T-helper 1 cell treated with Interleukin-12 subunit alpha and Interleukin-12 subunit beta and Interleukin-4 antibody, amounts not matched to agents 30 μg/mL and 1 μg/mL, for 36 hours (primary cell): ENCODE measurements at regions not wholly inside any gene's neighbourhood (a gene's known extent, or its start where the extent isn't known, plus 50 kb on each side); places are given as distances from the start of the nearest gene placed in this dataset.

ENCODE experiments used
- H3K27ac Mint-ChIP-seq: one replicate; pipeline ENCODE4 v1.8.0; 2021; ENCODE audit warnings: mild to moderate bottlenecking, mixed read lengths
- H3K27me3 Mint-ChIP-seq: one replicate; pipeline ENCODE4 v1.8.0; 2021; ENCODE audit warnings: low read depth, mixed read lengths
- H3K36me3 Mint-ChIP-seq: one replicate; pipeline ENCODE4 v1.8.0; 2021; ENCODE audit warnings: low read depth, mixed read lengths
- H3K4me1 Mint-ChIP-seq: one replicate; pipeline ENCODE4 v1.8.0; 2021; ENCODE audit warnings: low read depth, mixed read lengths
- H3K4me3 Mint-ChIP-seq: one replicate; pipeline ENCODE4 v1.8.0; 2021; ENCODE audit warnings: mild to moderate bottlenecking, moderate library complexity, mixed read lengths
- H3K9me3 Mint-ChIP-seq: one replicate; pipeline ENCODE4 v1.8.0; 2021; ENCODE audit warnings: mixed read lengths

DNA sequence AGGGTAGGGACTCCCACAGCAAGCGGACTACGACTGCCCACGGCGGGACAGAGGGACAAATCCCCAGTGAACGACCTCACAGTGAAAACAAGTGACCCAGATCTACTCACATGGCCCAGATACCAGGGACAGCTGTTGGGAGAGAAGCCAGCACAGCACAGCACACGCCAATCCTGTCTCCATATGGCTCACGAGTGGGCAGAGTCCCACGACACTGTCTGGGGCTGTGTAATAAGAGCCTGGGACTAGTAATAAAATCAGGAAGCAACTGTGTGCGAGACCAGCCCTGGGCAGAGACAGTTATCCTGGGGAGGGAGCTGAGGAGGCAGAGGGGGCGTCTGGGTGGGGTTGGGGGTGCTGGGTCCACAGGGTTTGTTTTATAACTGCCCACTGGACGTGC is 385.0 kb downstream of the CTTN start:
- no peaks in the 10 kb centered on the region for H3K4me1 Mint-ChIP-seq
- H3K36me3 Mint-ChIP-seq: no peaks in the 10 kb centered on the region
- H3K27ac Mint-ChIP-seq: no peak overlapping the region
- no peaks in the 10 kb centered on the region for H3K27me3 Mint-ChIP-seq
- H3K4me3 Mint-ChIP-seq: no peak overlapping the region
- H3K9me3 Mint-ChIP-seq: no peaks in the 10 kb centered on the region

DNA sequence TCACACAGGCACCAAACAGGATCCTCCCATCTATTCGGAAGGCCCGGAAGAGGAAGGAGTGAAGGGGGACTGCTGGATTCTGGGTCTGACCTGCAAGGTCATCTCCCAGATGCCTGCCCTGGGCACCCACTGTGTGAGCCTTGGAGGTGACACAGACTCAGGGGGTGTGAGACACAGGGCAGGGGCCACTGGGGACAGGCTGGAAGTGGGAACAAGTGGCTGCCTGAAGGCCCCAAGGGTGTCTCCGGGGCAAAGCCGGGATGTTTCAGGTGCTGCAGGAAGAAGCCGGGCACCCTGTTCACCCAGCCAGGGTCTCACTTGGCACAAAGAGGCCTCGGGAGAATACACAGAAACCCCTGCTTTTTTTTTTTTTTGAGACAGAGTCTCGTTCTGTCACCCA is 385.5 kb downstream of the CTTN start:
- Mint-ChIP-seq H3K4me3 (no peak overlapping the region), H3K27ac (no peak overlapping the region), H3K27me3 (no peaks in the 10 kb centered on the region), H3K4me1 (no peaks in the 10 kb centered on the region), H3K9me3 (no peaks in the 10 kb centered on the region), H3K36me3 (no peaks in the 10 kb centered on the region)

- H3K27ac Mint-ChIP-seq: no peak overlapping the region
- no peaks in the 10 kb centered on the region for H3K4me1 Mint-ChIP-seq
- no peaks in the 10 kb centered on the region for H3K27me3 Mint-ChIP-seq
- no peaks in the 10 kb centered on the region for H3K36me3 Mint-ChIP-seq
- no peak overlapping the region for H3K4me3 Mint-ChIP-seq
- no peaks in the 10 kb centered on the region for H3K9me3 Mint-ChIP-seq
Observed at GRCh38 chr11:70785372-70785771, 387.0 kb downstream of the CTTN start.

GRCh38 chr11:70786021-70786665 is 387.8 kb downstream of the CTTN start:
- no peaks in the 10 kb centered on the region for H3K36me3 Mint-ChIP-seq
- H3K9me3 Mint-ChIP-seq: peaks cover 4% of the 10 kb centered on the region
- H3K27ac Mint-ChIP-seq: no peak overlapping the region

GRCh38 chr11:70788248-70789022 is 390.1 kb downstream of the CTTN start:
- H3K4me3 Mint-ChIP-seq: no peak overlapping the region
- H3K36me3 Mint-ChIP-seq: no peaks in the 10 kb centered on the region
- H3K27me3 Mint-ChIP-seq: no peaks in the 10 kb centered on the region
- no peak overlapping the region for H3K27ac Mint-ChIP-seq
- H3K4me1 Mint-ChIP-seq: no peaks in the 10 kb centered on the region
- H3K9me3 Mint-ChIP-seq: peaks cover 24% of the 10 kb centered on the region

More at GRCh38 chr11:70786021-70786665, 387.8 kb downstream of the CTTN start:
- Mint-ChIP-seq H3K4me3 (no peak overlapping the region), H3K4me1 (no peaks in the 10 kb centered on the region), H3K27me3 (no peaks in the 10 kb centered on the region)

GRCh38 chr11:70790671-70791300 is 392.5 kb downstream of the CTTN start:
- H3K27ac Mint-ChIP-seq: no peak overlapping the region
- H3K4me3 Mint-ChIP-seq: no peak overlapping the region
- no peaks in the 10 kb centered on the region for H3K27me3 Mint-ChIP-seq
- no peaks in the 10 kb centered on the region for H3K4me1 Mint-ChIP-seq
- peaks cover 29% of the 10 kb centered on the region for H3K9me3 Mint-ChIP-seq
- no peaks in the 10 kb centered on the region for H3K36me3 Mint-ChIP-seq

- Mint-ChIP-seq H3K9me3 (peaks cover 27% of the 10 kb centered on the region), H3K36me3 (no peaks in the 10 kb centered on the region), H3K27ac (no peak overlapping the region), H3K4me3 (no peak overlapping the region), H3K27me3 (no peaks in the 10 kb centered on the region), H3K4me1 (no peaks in the 10 kb centered on the region)
Observed at GRCh38 chr11:70796648-70797227, 398.4 kb downstream of the CTTN start.

DNA sequence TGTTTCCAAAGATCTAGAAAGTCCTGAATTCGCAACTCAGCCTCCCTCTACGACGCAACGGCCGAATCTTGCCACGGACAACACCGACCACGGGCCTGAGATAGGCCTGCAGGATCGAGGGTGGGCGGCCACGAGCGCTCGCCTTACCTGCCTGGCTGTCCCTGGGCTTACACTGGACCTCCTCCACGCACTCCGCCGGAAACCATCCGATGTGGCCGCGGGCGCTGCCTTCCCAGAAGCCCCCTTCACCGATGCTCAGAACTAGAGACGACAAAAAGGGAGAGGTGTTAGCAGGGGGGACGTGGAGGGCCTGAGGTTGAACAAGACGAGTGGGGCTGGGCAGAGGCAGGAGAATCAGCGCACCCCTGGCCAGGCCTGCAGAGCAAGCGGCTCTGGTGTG is 400.0 kb downstream of the CTTN start:
- Mint-ChIP-seq H3K27ac (no peak overlapping the region), H3K4me3 (no peak overlapping the region), H3K4me1 (no peaks in the 10 kb centered on the region), H3K36me3 (no peaks in the 10 kb centered on the region), H3K27me3 (no peaks in the 10 kb centered on the region), H3K9me3 (peaks cover 20% of the 10 kb centered on the region)

DNA sequence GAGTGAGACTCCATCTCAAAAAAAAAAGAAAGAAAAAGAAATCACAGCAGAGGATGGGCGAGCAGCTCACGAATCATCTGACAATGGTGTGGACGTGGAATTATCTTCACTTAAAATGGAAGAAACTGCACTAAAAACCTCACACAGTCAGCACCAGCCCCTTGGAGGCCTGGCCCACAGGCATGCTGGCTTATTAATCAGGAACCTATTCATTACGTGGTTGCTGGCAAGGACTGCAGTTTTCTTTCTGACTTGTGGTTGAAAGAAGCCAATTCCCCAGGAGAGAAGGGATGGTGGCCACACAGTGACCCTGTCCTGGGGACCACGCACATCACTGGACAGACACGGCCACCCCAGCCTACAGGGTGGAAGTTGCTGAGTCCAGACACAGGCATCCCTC is 401.1 kb downstream of the CTTN start:
- Mint-ChIP-seq H3K9me3 (peaks cover 15% of the 10 kb centered on the region), H3K36me3 (no peaks in the 10 kb centered on the region), H3K27me3 (no peaks in the 10 kb centered on the region), H3K27ac (no peak overlapping the region), H3K4me1 (no peaks in the 10 kb centered on the region), H3K4me3 (no peak overlapping the region)

GRCh38 chr11:70802185-70802584 is 403.9 kb downstream of the CTTN start:
- H3K4me3 Mint-ChIP-seq: no peak overlapping the region
- H3K27ac Mint-ChIP-seq: no peak overlapping the region
- H3K36me3 Mint-ChIP-seq: no peaks in the 10 kb centered on the region
- H3K4me1 Mint-ChIP-seq: no peaks in the 10 kb centered on the region
- peaks cover 4% of the 10 kb centered on the region for H3K9me3 Mint-ChIP-seq
- no peaks in the 10 kb centered on the region for H3K27me3 Mint-ChIP-seq

DNA sequence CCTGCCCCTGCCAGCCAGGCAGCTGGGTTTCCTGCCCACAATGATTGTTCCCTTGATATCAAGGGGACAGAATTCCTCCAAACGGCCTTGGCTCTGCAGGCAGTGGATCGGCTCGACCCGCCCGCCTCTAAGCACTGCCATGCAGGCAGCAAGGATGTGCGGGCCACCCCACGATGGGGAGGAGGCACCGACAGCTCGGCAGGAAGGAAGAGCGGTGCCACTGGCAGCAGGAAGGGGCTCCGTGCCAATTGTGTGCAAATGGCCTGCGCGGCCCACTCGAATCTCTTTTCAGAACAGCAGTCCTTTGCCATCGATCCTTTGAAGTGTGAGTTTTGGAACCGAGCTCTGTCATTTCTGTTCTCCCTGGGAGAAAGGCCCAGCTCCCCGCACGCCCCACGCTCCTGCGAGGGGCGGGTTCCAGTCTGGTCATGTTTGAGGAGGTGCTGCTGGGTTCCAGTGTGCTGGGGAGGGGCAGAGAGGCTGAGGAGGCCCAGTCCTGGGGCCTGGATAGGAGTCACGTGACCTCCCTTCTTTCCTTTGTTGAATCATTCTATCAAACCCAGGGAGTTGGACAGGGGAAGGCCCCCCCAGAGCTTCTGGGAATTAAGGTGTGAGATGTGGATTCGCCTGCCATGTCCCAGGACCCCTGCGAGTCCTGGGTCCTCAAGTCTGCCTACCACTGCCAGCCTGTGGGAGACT is 406.0 kb downstream of the CTTN start:
- H3K27me3 Mint-ChIP-seq: no peaks in the 10 kb centered on the region
- H3K9me3 Mint-ChIP-seq: peaks cover 4% of the 10 kb centered on the region
- H3K36me3 Mint-ChIP-seq: no peaks in the 10 kb centered on the region
- no peaks in the 10 kb centered on the region for H3K4me1 Mint-ChIP-seq
- H3K4me3 Mint-ChIP-seq: no peak overlapping the region
- H3K27ac Mint-ChIP-seq: no peak overlapping the region

DNA sequence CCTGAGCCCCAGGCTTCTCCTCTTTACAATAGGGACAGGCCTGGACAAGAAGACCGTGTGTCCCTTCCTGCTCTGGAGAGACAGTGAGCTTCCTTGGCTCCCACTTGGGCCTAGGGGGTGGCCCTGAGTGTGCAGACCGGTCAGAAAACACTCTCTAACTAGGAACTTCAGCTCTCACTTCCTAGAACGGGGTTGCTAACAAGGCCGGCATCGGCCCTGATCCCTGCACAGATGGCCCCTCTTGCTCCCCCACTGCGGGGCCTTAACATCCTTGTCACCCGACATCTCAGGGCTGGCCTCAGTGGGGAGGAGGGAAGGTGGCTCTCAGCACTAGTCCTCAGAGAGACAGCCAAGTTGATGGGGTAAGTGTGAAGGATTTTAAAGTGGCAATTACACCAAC is 406.9 kb downstream of the CTTN start:
- Mint-ChIP-seq H3K4me3 (no peak overlapping the region), H3K27ac (no peak overlapping the region), H3K27me3 (no peaks in the 10 kb centered on the region), H3K9me3 (peaks cover 4% of the 10 kb centered on the region), H3K4me1 (no peaks in the 10 kb centered on the region), H3K36me3 (no peaks in the 10 kb centered on the region)

GRCh38 chr11:70805971-70806370 is 407.6 kb downstream of the CTTN start:
- Mint-ChIP-seq H3K27me3 (no peaks in the 10 kb centered on the region), H3K9me3 (peaks cover 4% of the 10 kb centered on the region), H3K27ac (no peak overlapping the region), H3K4me1 (no peaks in the 10 kb centered on the region), H3K36me3 (no peaks in the 10 kb centered on the region), H3K4me3 (no peak overlapping the region)

DNA sequence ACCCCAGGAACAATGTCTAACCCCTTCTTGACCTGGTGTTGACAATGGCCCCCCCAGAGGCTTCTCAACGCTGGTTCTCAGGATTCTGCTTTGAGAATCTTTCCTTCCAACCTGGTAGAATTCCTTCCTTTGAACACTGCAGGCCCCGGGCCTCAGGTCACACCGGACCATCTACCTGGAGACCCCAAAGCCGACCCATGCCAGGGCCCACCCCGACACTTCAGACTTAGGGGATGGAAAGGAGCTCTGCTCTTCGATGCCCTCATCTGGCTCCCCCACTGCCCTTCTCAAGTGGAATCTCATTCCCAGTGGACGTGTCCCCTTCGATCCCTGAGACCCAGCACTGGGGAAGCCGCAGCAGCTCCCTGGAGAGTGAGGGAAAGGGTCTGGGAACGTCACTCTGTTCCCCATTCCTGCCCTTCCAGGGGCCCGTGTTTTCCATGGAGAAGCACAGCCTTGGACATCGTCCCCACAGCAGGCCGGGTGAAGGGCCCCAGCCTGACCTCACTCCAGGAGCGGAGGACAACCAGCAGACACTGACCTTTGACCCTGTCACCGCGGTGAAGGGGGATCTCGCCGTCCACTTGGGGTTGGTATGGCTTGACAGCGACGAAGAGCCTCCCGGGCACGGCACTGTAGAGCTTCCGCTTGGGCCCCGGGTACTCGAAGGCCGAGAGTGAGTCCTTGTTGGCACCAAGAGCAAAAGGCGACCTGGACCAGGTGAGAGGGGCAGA is 408.3 kb downstream of the CTTN start:
- H3K27ac Mint-ChIP-seq: no peak overlapping the region
- no peaks in the 10 kb centered on the region for H3K4me1 Mint-ChIP-seq
- no peaks in the 10 kb centered on the region for H3K36me3 Mint-ChIP-seq
- H3K9me3 Mint-ChIP-seq: peaks cover 4% of the 10 kb centered on the region
- no peaks in the 10 kb centered on the region for H3K27me3 Mint-ChIP-seq
- H3K4me3 Mint-ChIP-seq: no peak overlapping the region
